Ishikawa (cell line): ENCODE measurements at regions not wholly inside any gene's neighbourhood (a gene's known extent, or its start where the extent isn't known, plus 50 kb on each side); places are given as distances from the start of the nearest gene placed in this dataset.

ENCODE experiments used
- CEBPB ChIP-seq: IDR thresholded peaks from 2 replicates; pipeline ENCODE4 v1.6.1; 2012
- CREB1 ChIP-seq: IDR thresholded peaks from 2 replicates; pipeline ENCODE4 v1.6.1; 2012; ENCODE audit warnings: low read depth
- EGR1 ChIP-seq: IDR thresholded peaks from 2 replicates; pipeline ENCODE4 v1.6.1; 2012
- EP300 ChIP-seq: IDR thresholded peaks from 2 replicates; pipeline ENCODE4 v1.6.1; 2012; ENCODE audit warnings: borderline replicate concordance
- FOXM1 ChIP-seq: IDR thresholded peaks from 2 replicates; pipeline ENCODE4 v1.6.1; 2012; ENCODE audit warnings: low read depth, borderline replicate concordance
- NFIC ChIP-seq: IDR thresholded peaks from 2 replicates; pipeline ENCODE4 v1.6.1; 2012
- RAD21 ChIP-seq: IDR thresholded peaks from 2 replicates; pipeline ENCODE4 v1.6.1; 2012; ENCODE audit warnings: low read depth
- REST ChIP-seq: IDR thresholded peaks from 2 replicates; pipeline ENCODE4 v1.6.1; 2012; ENCODE audit warnings: low read depth, mild to moderate bottlenecking
- TAF1 ChIP-seq: IDR thresholded peaks from 2 replicates; pipeline ENCODE4 v1.6.1; 2012; ENCODE audit warnings: low read depth, mild to moderate bottlenecking
- TCF12 ChIP-seq: IDR thresholded peaks from 2 replicates; pipeline ENCODE4 v1.6.1; 2012; ENCODE audit warnings: low read depth
- TEAD4 ChIP-seq: IDR thresholded peaks from 2 replicates; pipeline ENCODE4 v1.6.1; 2012
- USF1 ChIP-seq: IDR thresholded peaks from 2 replicates; pipeline ENCODE4 v1.6.1; 2012
- YY1 ChIP-seq: IDR thresholded peaks from 2 replicates; pipeline ENCODE4 v1.6.1; 2012; ENCODE audit warnings: low read depth
- ZBTB7A ChIP-seq: IDR thresholded peaks from 2 replicates; pipeline ENCODE4 v1.6.1; 2012; ENCODE audit warnings: low read depth
- TF ChIP-seq, protein P1 (sequence below): IDR thresholded peaks from 2 replicates; pipeline ENCODE4 v1.6.1; 2012

- TF ChIP-seq CEBPB (no peak), FOXM1 (no peak), TEAD4 (no peak), TAF1 (no peak), EGR1 (no peak), EP300 (no peak), RAD21 (no peak), YY1 (no peak), USF1 (no peak), REST (no peak), ZBTB7A (no peak), CREB1 (no peak)
- TF ChIP-seq, protein P1, sequence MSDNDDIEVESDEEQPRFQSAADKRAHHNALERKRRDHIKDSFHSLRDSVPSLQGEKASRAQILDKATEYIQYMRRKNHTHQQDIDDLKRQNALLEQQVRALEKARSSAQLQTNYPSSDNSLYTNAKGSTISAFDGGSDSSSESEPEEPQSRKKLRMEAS: no peak
Measured at GRCh38 chr1:60564916-60565750, 491.6 kb upstream of the C1orf87 start.

GRCh38 chr1:60563777-60564535 is 490.4 kb upstream of the C1orf87 start:
- TF ChIP-seq YY1: no peak
- no peak for TF ChIP-seq CEBPB
- TF ChIP-seq CREB1: no peak
- TF ChIP-seq, protein P1: no peak
- TF ChIP-seq USF1: no peak
- TF ChIP-seq REST: no peak
- no peak for TF ChIP-seq RAD21
- TF ChIP-seq FOXM1: no peak
- no peak for TF ChIP-seq TCF12
- no peak for TF ChIP-seq TAF1
- TF ChIP-seq TEAD4: no peak
- TF ChIP-seq EGR1: no peak
- no peak for TF ChIP-seq ZBTB7A
- TF ChIP-seq NFIC: no peak
- TF ChIP-seq EP300: no peak

- TF ChIP-seq EP300: no peak
- TF ChIP-seq ZBTB7A: no peak
- no peak for TF ChIP-seq NFIC
- TF ChIP-seq, protein P1: no peak
- no peak for TF ChIP-seq TAF1
- no peak for TF ChIP-seq YY1
- no peak for TF ChIP-seq CEBPB
- no peak for TF ChIP-seq TEAD4
- no peak for TF ChIP-seq REST
- no peak for TF ChIP-seq EGR1
- no peak for TF ChIP-seq USF1
- TF ChIP-seq RAD21: no peak
- TF ChIP-seq CREB1: no peak
Measured at GRCh38 chr1:60562740-60563139, 489.2 kb upstream of the C1orf87 start.
